Loucy (cell line): ENCODE measurements at regions not wholly inside any gene's neighbourhood (a gene's known extent, or its start where the extent isn't known, plus 50 kb on each side); places are given as distances from the start of the nearest gene placed in this dataset.

Experiments
- H2AFZ ChIP-seq: fragments of 200-600 bp; sonication (generic); 2 replicates; pipeline ENCODE4 v1.6.0; 2016; ENCODE audit warnings: antibody characterized with exemption, mild to moderate bottlenecking, low read length, moderate library complexity
- H3F3A ChIP-seq: fragments of 200-600 bp; 2 replicates; pipeline ENCODE4 v1.6.0; 2016; ENCODE audit warnings: antibody characterized with exemption, low read depth, mild to moderate bottlenecking
- H3K27me3 ChIP-seq: fragments of 200-600 bp; sonication (generic); 2 replicates; pipeline ENCODE4 v1.6.1; 2014; ENCODE audit warnings: low read length, mild to moderate bottlenecking; ENCODE audit not compliant: insufficient read depth, poor library complexity, severe bottlenecking
- H3K36me3 ChIP-seq: fragments of 200-600 bp; sonication (generic); 2 replicates; pipeline ENCODE4 v1.6.1; 2016; ENCODE audit warnings: low read length; ENCODE audit not compliant: insufficient read depth
- H3K4me1 ChIP-seq: fragments of 200-600 bp; sonication (generic); 2 replicates; pipeline ENCODE4 v1.5.1; 2014; ENCODE audit warnings: low read length, mild to moderate bottlenecking; ENCODE audit not compliant: insufficient read depth, poor library complexity, severe bottlenecking
- H3K4me2 ChIP-seq: fragments of 200-600 bp; sonication (generic); 2 replicates; pipeline ENCODE4 v1.6.0; 2014; ENCODE audit warnings: antibody characterized with exemption, low read length, low read depth, mild to moderate bottlenecking; ENCODE audit not compliant: poor library complexity, severe bottlenecking
- H3K4me3 ChIP-seq: fragments of 200-600 bp; sonication (generic); 2 replicates; pipeline ENCODE4 v1.5.1; 2014; ENCODE audit warnings: low read length, mild to moderate bottlenecking, mixed read lengths; ENCODE audit not compliant: poor library complexity, severe bottlenecking
- H3K79me2 ChIP-seq: fragments of 200-600 bp; sonication (generic); 2 replicates; pipeline ENCODE4 v1.6.1; 2014; ENCODE audit warnings: low read length; ENCODE audit not compliant: insufficient read depth
- H3K9ac ChIP-seq: fragments of 200-600 bp; sonication (generic); 2 replicates; pipeline ENCODE4 v1.6.0; 2014; ENCODE audit warnings: mild to moderate bottlenecking, low read depth, low read length, moderate library complexity; ENCODE audit not compliant: poor library complexity, severe bottlenecking
- H3K9me2 ChIP-seq: fragments of 200-600 bp; sonication (generic); replicated peaks from 2 replicates; pipeline ENCODE4 v1.6.1; 2016; ENCODE audit warnings: low read depth, low read length, mixed read lengths
- H3K9me3 ChIP-seq: fragments of 200-600 bp; sonication (generic); 2 replicates; pipeline ENCODE4 v1.6.1; 2014; ENCODE audit warnings: mild to moderate bottlenecking, antibody characterized with exemption, low read length, low read depth; ENCODE audit not compliant: insufficient read depth
- H4K20me1 ChIP-seq: fragments of 200-600 bp; sonication (generic); 2 replicates; pipeline ENCODE4 v1.6.0; 2014; ENCODE audit warnings: antibody characterized with exemption, low read length, mild to moderate bottlenecking; ENCODE audit not compliant: insufficient read depth, poor library complexity, severe bottlenecking
- EZH2phosphoT487 ChIP-seq: fragments of 200-600 bp; IDR thresholded peaks from 2 replicates; pipeline ENCODE4 v1.6.1; 2018; ENCODE audit warnings: antibody characterized with exemption, mild to moderate bottlenecking, moderate library complexity, borderline replicate concordance
- TF ChIP-seq, protein P1 (sequence below): fragments of 200-600 bp; sonication (generic); conservative IDR thresholded peaks from 2 replicates; pipeline ENCODE4 v1.5.1; 2014; ENCODE audit warnings: mild to moderate bottlenecking, antibody characterized with exemption, low read length

GRCh38 chr3:191008074-191008473 lies 145.6 kb upstream of the GMNC start:
- Histone ChIP-seq H3K36me3 (no peaks in the 10 kb centered on the region), H3K9me3 (no peaks in the 10 kb centered on the region), H3K79me2 (no peaks in the 10 kb centered on the region), H3K4me1 (no peaks in the 10 kb centered on the region), H3K9me2 (no peaks in the 10 kb centered on the region), H3K4me3 (no peak overlapping the region), H4K20me1 (no peaks in the 10 kb centered on the region), H3F3A (no peaks in the 10 kb centered on the region), H3K4me2 (no peak overlapping the region), H3K9ac (no peak overlapping the region), H3K27me3 (no peaks in the 10 kb centered on the region), H2AFZ (no peak overlapping the region)
- no peak for TF ChIP-seq EZH2phosphoT487
- TF ChIP-seq, protein P1, sequence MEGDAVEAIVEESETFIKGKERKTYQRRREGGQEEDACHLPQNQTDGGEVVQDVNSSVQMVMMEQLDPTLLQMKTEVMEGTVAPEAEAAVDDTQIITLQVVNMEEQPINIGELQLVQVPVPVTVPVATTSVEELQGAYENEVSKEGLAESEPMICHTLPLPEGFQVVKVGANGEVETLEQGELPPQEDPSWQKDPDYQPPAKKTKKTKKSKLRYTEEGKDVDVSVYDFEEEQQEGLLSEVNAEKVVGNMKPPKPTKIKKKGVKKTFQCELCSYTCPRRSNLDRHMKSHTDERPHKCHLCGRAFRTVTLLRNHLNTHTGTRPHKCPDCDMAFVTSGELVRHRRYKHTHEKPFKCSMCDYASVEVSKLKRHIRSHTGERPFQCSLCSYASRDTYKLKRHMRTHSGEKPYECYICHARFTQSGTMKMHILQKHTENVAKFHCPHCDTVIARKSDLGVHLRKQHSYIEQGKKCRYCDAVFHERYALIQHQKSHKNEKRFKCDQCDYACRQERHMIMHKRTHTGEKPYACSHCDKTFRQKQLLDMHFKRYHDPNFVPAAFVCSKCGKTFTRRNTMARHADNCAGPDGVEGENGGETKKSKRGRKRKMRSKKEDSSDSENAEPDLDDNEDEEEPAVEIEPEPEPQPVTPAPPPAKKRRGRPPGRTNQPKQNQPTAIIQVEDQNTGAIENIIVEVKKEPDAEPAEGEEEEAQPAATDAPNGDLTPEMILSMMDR, result no peak

GRCh38 chr3:191005790-191006189 lies 143.3 kb upstream of the GMNC start:
- no peak overlapping the region for H3K4me2 ChIP-seq
- H3K9ac ChIP-seq, result no peak overlapping the region
- H3K27me3 ChIP-seq, result no peaks in the 10 kb centered on the region
- no peaks in the 10 kb centered on the region for H3K9me3 ChIP-seq
- H4K20me1 ChIP-seq, result no peaks in the 10 kb centered on the region
- H3K9me2 ChIP-seq, result no peaks in the 10 kb centered on the region
- no peak overlapping the region for H2AFZ ChIP-seq
- no peaks in the 10 kb centered on the region for H3K4me1 ChIP-seq
- H3K4me3 ChIP-seq, result no peak overlapping the region
- no peaks in the 10 kb centered on the region for H3K36me3 ChIP-seq
- no peak for TF ChIP-seq EZH2phosphoT487
- TF ChIP-seq, protein P1, result no peak
- no peaks in the 10 kb centered on the region for H3K79me2 ChIP-seq
- no peaks in the 10 kb centered on the region for H3F3A ChIP-seq

DNA sequence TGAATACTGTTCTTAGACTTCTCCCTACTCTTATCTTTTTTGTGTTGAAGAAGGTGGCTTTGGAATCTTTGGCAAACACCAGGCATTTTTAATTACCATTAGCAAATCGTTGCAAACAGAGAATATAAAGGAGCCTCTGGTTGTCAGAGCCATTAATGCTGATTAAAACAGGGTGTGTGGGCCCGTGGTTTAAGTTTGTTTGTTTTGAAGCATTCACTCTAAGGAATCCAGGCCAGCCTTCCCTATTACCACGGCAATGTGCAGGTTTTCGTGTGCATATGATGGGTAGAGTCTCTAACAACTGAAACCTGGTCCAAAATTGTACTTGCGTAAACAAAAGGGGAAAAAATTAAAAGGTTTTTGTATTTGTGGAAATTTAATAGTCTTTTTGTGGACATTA lies 141.2 kb upstream of the GMNC start:
- no peak overlapping the region for H3K4me2 ChIP-seq
- H4K20me1 ChIP-seq, result no peaks in the 10 kb centered on the region
- H3K27me3 ChIP-seq, result no peaks in the 10 kb centered on the region

More for the DNA sequence above, 141.2 kb upstream of the GMNC start:
- Histone ChIP-seq H2AFZ (no peak overlapping the region), H3K9ac (no peak overlapping the region), H3K9me3 (no peaks in the 10 kb centered on the region), H3K4me1 (no peaks in the 10 kb centered on the region), H3K4me3 (no peak overlapping the region), H3K79me2 (no peaks in the 10 kb centered on the region), H3K36me3 (no peaks in the 10 kb centered on the region), H3K9me2 (no peaks in the 10 kb centered on the region), H3F3A (no peaks in the 10 kb centered on the region)
- TF ChIP-seq EZH2phosphoT487, result no peak
- TF ChIP-seq, protein P1, result no peak
